ENCODE measurements at regions not wholly inside any gene's neighbourhood (a gene's known extent, or its start where the extent isn't known, plus 50 kb on each side); places are given as distances from the start of the nearest gene placed in this dataset.

- DNase-seq (no peak), ATAC-seq (ENCODE audit: low read depth) (no peak)
- H3K27me3 Mint-ChIP-seq = peaks cover 8% of the 10 kb centered on the region
- H3K9me3 Mint-ChIP-seq (ENCODE audit: insufficient read depth) = no peaks in the 10 kb centered on the region
- H3K27me3 ChIP-seq (replicated peaks in 1 of 4; ENCODE audit: control extremely low read depth in 1 of 4, control insufficient read depth in 3 of 4, insufficient read depth in 4 of 4, low read length in 3 of 4) = no peaks in the 10 kb centered on the region
- H3K79me2 ChIP-seq (ENCODE audit: control insufficient read depth, insufficient read depth, low read length) = no peaks in the 10 kb centered on the region
- intact Hi-C loops (cut with micrococcal nuclease) = no loop called here
- no peaks in the 10 kb centered on the region for H3K9me3 ChIP-seq (ENCODE audit: control extremely low read depth in 1 of 3, control insufficient read depth in 2 of 3, insufficient read depth in 1 of 3, low read length in 2 of 3)
- 89% methylated on average over 9 of the region's 11 CpGs for WGBS (ENCODE audit: insufficient coverage)
- H3K27ac Mint-ChIP-seq = no peak overlapping the region
- H3K4me3 Mint-ChIP-seq = no peak overlapping the region
- no peaks in the 10 kb centered on the region for H4K20me1 ChIP-seq (ENCODE audit: control insufficient read depth, insufficient read depth, low read length, poor library complexity, severe bottlenecking)
- no peak overlapping the region for H3K27ac ChIP-seq (ENCODE audit: low read length in 2 of 2)
- no peak for TF ChIP-seq CTCF (IDR thresholded peaks at IDR 0.05)
- TF ChIP-seq EZH2 (IDR thresholded peaks at IDR 0.05; ENCODE audit: borderline replicate concordance, insufficient read depth, low read depth, low read length, poor library complexity, severe bottlenecking) = no peak
- no peak overlapping the region for H3K4me3 ChIP-seq (ENCODE audit: control extremely low read depth in 1 of 5, extremely low read depth in 1 of 5, insufficient read depth in 1 of 5, low read depth in 2 of 5, low read length in 4 of 5)
- H3K9ac ChIP-seq (ENCODE audit: low read length) = no peak overlapping the region
- CTCF ChIA-PET = no interaction called here
- no peaks in the 10 kb centered on the region for H3K36me3 ChIP-seq (replicated peaks in 1 of 2; ENCODE audit: control extremely low read depth in 1 of 2, control insufficient read depth in 1 of 2, extremely low read depth in 1 of 2, insufficient read depth in 2 of 2, low read length in 1 of 2)
- H3K4me2 ChIP-seq (replicated peaks; ENCODE audit: low read depth, low read length, poor library complexity, severe bottlenecking) = no peak overlapping the region
- no peaks in the 10 kb centered on the region for H3K4me1 Mint-ChIP-seq
- POLR2A ChIA-PET = no interaction called here
- H3K4me1 ChIP-seq (ENCODE audit: control insufficient read depth in 2 of 2, insufficient read depth in 2 of 2, low read length in 2 of 2) = no peaks in the 10 kb centered on the region
- no peak overlapping the region for H2AFZ ChIP-seq (ENCODE audit: insufficient read depth, low read depth, low read length, poor library complexity, severe bottlenecking)
Observed at GRCh38 chr5:53783624-53784228, 223.3 kb downstream of the NDUFS4 start.

DNA sequence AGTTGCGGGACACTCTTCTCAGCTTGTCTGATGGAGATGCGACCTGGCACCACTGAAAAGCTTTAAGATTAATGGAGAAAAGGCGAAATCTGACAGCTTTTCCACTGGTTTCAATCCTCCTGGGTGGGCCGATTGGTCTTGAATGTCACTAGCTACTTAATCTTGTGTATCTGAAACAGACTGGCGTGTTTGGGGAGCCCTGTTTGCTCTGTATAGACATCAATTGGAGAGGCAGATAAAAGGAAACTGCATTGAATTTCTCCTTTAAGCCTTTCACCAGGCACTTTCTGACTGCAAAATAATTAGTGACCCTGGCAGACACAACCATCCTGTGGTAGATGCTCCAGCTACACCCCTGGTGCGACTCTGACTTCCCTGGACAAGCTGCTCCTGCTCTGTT is 224.2 kb downstream of the NDUFS4 start:
- Histone ChIP-seq H3K9ac (ENCODE audit: low read length) (no peak overlapping the region), H2AFZ (ENCODE audit: insufficient read depth, low read depth, low read length, poor library complexity, severe bottlenecking) (no peak overlapping the region), H3K4me2 (replicated peaks; ENCODE audit: low read depth, low read length, poor library complexity, severe bottlenecking) (no peak overlapping the region), H3K27ac (ENCODE audit: low read length in 2 of 2) (no peak overlapping the region), H3K4me3 (ENCODE audit: control extremely low read depth in 1 of 5, extremely low read depth in 1 of 5, insufficient read depth in 1 of 5, low read depth in 2 of 5, low read length in 4 of 5) (no peak overlapping the region), H3K9me3 (ENCODE audit: control extremely low read depth in 1 of 3, control insufficient read depth in 2 of 3, insufficient read depth in 1 of 3, low read length in 2 of 3) (no peaks in the 10 kb centered on the region), H4K20me1 (ENCODE audit: control insufficient read depth, insufficient read depth, low read length, poor library complexity, severe bottlenecking) (no peaks in the 10 kb centered on the region), H3K36me3 (replicated peaks in 1 of 2; ENCODE audit: control extremely low read depth in 1 of 2, control insufficient read depth in 1 of 2, extremely low read depth in 1 of 2, insufficient read depth in 2 of 2, low read length in 1 of 2) (no peaks in the 10 kb centered on the region), H3K79me2 (ENCODE audit: control insufficient read depth, insufficient read depth, low read length) (no peaks in the 10 kb centered on the region), H3K4me1 (ENCODE audit: control insufficient read depth in 2 of 2, insufficient read depth in 2 of 2, low read length in 2 of 2) (no peaks in the 10 kb centered on the region), H3K27me3 (replicated peaks in 1 of 4; ENCODE audit: control extremely low read depth in 1 of 4, control insufficient read depth in 3 of 4, insufficient read depth in 4 of 4, low read length in 3 of 4) (no peaks in the 10 kb centered on the region)
- intact Hi-C loops (cut with micrococcal nuclease) = no loop called here
- TF ChIP-seq EZH2 (IDR thresholded peaks at IDR 0.05; ENCODE audit: borderline replicate concordance, insufficient read depth, low read depth, low read length, poor library complexity, severe bottlenecking) (no peak), CTCF (IDR thresholded peaks at IDR 0.05) (no peak)
- POLR2A ChIA-PET = no interaction called here
- WGBS (ENCODE audit: insufficient coverage) = 84% methylated on average over 6 of the region's 6 CpGs
- ATAC-seq (ENCODE audit: low read depth) (no peak), DNase-seq (no peak)
- Mint-ChIP-seq H3K27me3 (peaks cover 8% of the 10 kb centered on the region), H3K9me3 (ENCODE audit: insufficient read depth) (no peaks in the 10 kb centered on the region), H3K4me1 (no peaks in the 10 kb centered on the region), H3K4me3 (no peak overlapping the region), H3K27ac (no peak overlapping the region)
- CTCF ChIA-PET = no interaction called here

Measured in B cell (primary cell).